Stimulated activated CD4-positive, alpha-beta T cell treated with anti-CD3 and anti-CD28 coated beads, TNF-alpha, amount 100 ng/mL, for 48 hours (primary cell): ENCODE measurements at regions not wholly inside any gene's neighbourhood (a gene's known extent, or its start where the extent isn't known, plus 50 kb on each side); places are given as distances from the start of the nearest gene placed in this dataset.
"Not testable (repeated sequence)": the region's sequence is repeated elsewhere in the genome, so short reads cannot be mapped to it uniquely, and the experiment has no call there.

Experiments
- DNase-seq, 3 donors: peaks; one replicate each; pipeline ENCODE4 v3.0.0-alpha.2; 2020; ENCODE audit warnings: low read depth in 3 of 3

GRCh38 chr12:97713270-97713669 is 250.7 kb downstream of the RMST start:
- DNase-seq = no peak

GRCh38 chr12:97714107-97714563 is 251.5 kb downstream of the RMST start:
- no peak for DNase-seq

- no peak for DNase-seq
These were observed 253.8 kb downstream of the RMST start for GRCh38 chr12:97716356-97716755.

- DNase-seq = not testable (repeated sequence)
These were observed 261.2 kb downstream of the RMST start for GRCh38 chr12:97723801-97724200.

GRCh38 chr12:97745406-97746101 is 282.9 kb downstream of the RMST start:
- DNase-seq = no peak

GRCh38 chr12:97748298-97748697 is 285.7 kb downstream of the RMST start:
- DNase-seq = no peak

- DNase-seq = no peak
These were observed 289.1 kb downstream of the RMST start for GRCh38 chr12:97751704-97752103.

- DNase-seq = no peak
These were observed 289.5 kb downstream of the RMST start for GRCh38 chr12:97752129-97752528.

GRCh38 chr12:97753332-97753731 is 290.7 kb downstream of the RMST start:
- DNase-seq = no peak

GRCh38 chr12:97754306-97754705 is 291.7 kb downstream of the RMST start:
- no peak for DNase-seq

- no peak for DNase-seq
These were observed 293.6 kb downstream of the RMST start for GRCh38 chr12:97756066-97756666.

- DNase-seq = no peak
These were observed 294.1 kb downstream of the RMST start for GRCh38 chr12:97756741-97757140.

GRCh38 chr12:97757481-97758193 is 295.0 kb downstream of the RMST start:
- no peak for DNase-seq

- no peak for DNase-seq
These were observed 295.5 kb downstream of the RMST start for GRCh38 chr12:97758194-97758501.

GRCh38 chr12:97758586-97758985 is 296.0 kb downstream of the RMST start:
- no peak for DNase-seq

GRCh38 chr12:97760601-97761000 is 298.0 kb downstream of the RMST start:
- DNase-seq = no peak

- DNase-seq = no peak
These were observed 300.5 kb downstream of the RMST start for GRCh38 chr12:97763113-97763512.

GRCh38 chr12:97764700-97765099 is 302.1 kb downstream of the RMST start:
- no peak for DNase-seq

- no peak for DNase-seq
These were observed 304.7 kb downstream of the RMST start for GRCh38 chr12:97767347-97767746.

- no peak for DNase-seq
These were observed 315.5 kb downstream of the RMST start for GRCh38 chr12:97778111-97778510.

- DNase-seq = no peak
These were observed 318.7 kb downstream of the RMST start for GRCh38 chr12:97781342-97781741.

GRCh38 chr12:97784904-97785303 is 322.3 kb downstream of the RMST start:
- no peak for DNase-seq

- DNase-seq = no peak
These were observed 327.7 kb downstream of the RMST start for GRCh38 chr12:97790281-97790680.
